Activated gamma-delta T cell treated with anti-CD3 and anti-CD28 coated beads, Interleukin-2, amount 50 U/mL, for 16 hours (primary cell): ENCODE measurements at regions not wholly inside any gene's neighbourhood (a gene's known extent, or its start where the extent isn't known, plus 50 kb on each side); places are given as distances from the start of the nearest gene placed in this dataset.

Source experiments
- DNase-seq: peaks from one replicate; pipeline ENCODE4 v3.0.0-alpha.2; 2020; ENCODE audit warnings: low read depth

- DNase-seq, result peak; percentile 9
These were observed 92.5 kb upstream of the ENPP6 start for GRCh38 chr4:184310171-184310567.

- DNase-seq, result peak; percentile 9
These were observed 91.8 kb upstream of the ENPP6 start for GRCh38 chr4:184309241-184310170.

GRCh38 chr4:184306949-184307348 lies 89.3 kb upstream of the ENPP6 start:
- no peak for DNase-seq

- no peak for DNase-seq
These were observed 88.8 kb upstream of the ENPP6 start for GRCh38 chr4:184306470-184306869.

GRCh38 chr4:184300816-184301215 lies 83.1 kb upstream of the ENPP6 start:
- no peak for DNase-seq

GRCh38 chr4:184298254-184298653 lies 80.6 kb upstream of the ENPP6 start:
- DNase-seq, result no peak

GRCh38 chr4:184295206-184295605 lies 77.5 kb upstream of the ENPP6 start:
- no peak for DNase-seq

- no peak for DNase-seq
These were observed 77.0 kb upstream of the ENPP6 start for GRCh38 chr4:184294606-184295133.

- DNase-seq, result no peak
These were observed 75.9 kb upstream of the ENPP6 start for GRCh38 chr4:184293552-184293951.

GRCh38 chr4:184292877-184293276 lies 75.2 kb upstream of the ENPP6 start:
- DNase-seq, result no peak

GRCh38 chr4:184292465-184292867 lies 74.8 kb upstream of the ENPP6 start:
- DNase-seq, result no peak

- DNase-seq, result no peak
These were observed 71.5 kb upstream of the ENPP6 start for GRCh38 chr4:184289179-184289535.

GRCh38 chr4:184288451-184289178 lies 70.9 kb upstream of the ENPP6 start:
- no peak for DNase-seq

GRCh38 chr4:184287697-184288255 lies 70.1 kb upstream of the ENPP6 start:
- DNase-seq, result no peak

GRCh38 chr4:184286358-184286757 lies 68.7 kb upstream of the ENPP6 start:
- no peak for DNase-seq

GRCh38 chr4:184284742-184285141 lies 67.1 kb upstream of the ENPP6 start:
- no peak for DNase-seq

- DNase-seq, result no peak
These were observed 66.6 kb upstream of the ENPP6 start for GRCh38 chr4:184284336-184284690.

GRCh38 chr4:184283659-184284335 lies 66.1 kb upstream of the ENPP6 start:
- no peak for DNase-seq

- no peak for DNase-seq
These were observed 65.4 kb upstream of the ENPP6 start for GRCh38 chr4:184282895-184283654.

GRCh38 chr4:184282251-184282713 lies 64.6 kb upstream of the ENPP6 start:
- peak; percentile 32 for DNase-seq
